CD4-positive, alpha-beta T cell treated with Interleukin-17A for 4 hours (primary cell): ENCODE measurements at regions not wholly inside any gene's neighbourhood (a gene's known extent, or its start where the extent isn't known, plus 50 kb on each side); places are given as distances from the start of the nearest gene placed in this dataset.

Source experiments
- DNase-seq: peaks from one replicate; pipeline ENCODE4 v3.0.0-alpha.2; 2020; ENCODE audit warnings: mixed read lengths

DNA sequence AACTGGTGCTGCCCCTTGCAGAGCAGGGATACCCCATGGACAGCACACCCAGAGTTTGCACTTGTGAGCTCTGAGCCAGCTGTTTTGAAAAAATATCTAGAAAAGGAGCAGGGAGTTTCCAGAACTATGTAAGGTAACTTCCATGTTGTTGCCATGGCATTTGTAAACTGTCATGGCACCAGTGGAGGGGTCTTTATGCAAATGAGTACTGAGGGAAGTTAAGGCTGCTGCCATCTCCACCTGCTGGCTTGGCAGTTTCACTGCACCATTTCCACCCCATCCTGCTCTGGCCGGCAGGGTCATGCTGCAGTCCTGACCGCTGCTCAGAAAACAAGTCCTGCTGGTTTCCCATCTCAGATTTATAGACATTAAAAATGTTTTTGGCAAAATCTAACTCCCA is 52.3 kb upstream of the SNTG2 start:
- DNase-seq: no peak

DNA sequence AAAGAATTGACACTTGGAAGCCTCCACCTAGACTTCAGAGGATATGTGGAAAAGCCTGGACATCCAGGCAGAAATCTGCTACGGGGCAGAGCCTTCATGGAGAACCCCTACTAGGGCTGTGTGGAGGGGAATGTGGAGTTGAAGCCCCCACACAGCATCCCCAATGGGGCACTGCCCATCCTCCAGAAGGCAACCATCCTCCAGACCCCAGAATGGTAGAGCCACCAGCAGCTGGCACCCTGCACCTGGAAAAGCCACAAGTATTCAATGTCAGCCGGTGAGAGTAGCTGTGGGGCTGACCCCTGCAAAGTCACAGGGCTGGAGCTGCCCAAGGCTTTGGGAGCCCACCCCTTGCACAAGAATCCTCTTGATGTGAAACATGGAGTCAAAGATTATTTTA is 53.6 kb upstream of the SNTG2 start:
- DNase-seq: no peak

DNA sequence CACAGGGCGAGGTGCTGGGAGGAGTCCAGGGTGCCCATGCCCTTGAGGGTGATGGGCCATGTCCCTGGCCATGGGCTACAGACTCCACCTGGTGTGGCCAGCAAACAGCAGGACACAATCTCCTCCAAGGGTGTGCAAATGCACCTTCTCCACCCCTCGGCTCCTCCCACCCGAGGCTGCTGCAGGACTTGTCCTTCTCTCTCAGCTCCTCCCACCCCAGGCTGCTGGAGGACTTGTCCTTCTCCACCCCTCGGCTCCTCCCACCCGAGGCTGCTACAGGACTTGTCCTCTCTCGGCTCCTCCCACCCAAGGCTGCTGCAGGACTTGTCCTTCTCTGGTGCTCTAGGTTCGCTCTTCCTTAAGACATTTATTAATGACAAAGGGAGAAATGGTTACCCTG is 57.3 kb upstream of the SNTG2 start:
- no peak for DNase-seq

- no peak for DNase-seq
These were observed 57.8 kb upstream of the SNTG2 start for GRCh38 chr2:892892-893291.

GRCh38 chr2:892401-892800 is 58.2 kb upstream of the SNTG2 start:
- DNase-seq: no peak

GRCh38 chr2:891734-892133 is 58.9 kb upstream of the SNTG2 start:
- no peak for DNase-seq

DNA sequence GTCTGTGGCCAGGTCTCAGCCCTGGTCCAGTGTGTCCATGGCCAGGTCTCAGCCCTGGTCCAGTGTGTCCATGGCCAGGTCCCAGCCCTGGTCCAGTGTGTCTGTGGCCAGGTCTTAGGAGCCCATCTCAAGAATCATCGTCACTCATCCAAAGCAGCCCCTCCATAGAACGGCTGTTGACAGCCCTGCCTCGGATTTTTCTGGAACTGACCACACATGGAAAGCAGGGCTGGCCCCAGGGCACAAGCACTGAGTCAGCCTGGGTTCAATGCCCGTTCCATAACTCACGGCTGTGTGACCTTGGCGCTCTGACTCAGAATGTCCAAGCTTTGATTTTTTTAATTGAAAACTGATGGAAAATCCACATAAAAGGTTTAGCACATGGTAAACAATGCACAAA is 59.9 kb upstream of the SNTG2 start:
- DNase-seq: no peak

DNA sequence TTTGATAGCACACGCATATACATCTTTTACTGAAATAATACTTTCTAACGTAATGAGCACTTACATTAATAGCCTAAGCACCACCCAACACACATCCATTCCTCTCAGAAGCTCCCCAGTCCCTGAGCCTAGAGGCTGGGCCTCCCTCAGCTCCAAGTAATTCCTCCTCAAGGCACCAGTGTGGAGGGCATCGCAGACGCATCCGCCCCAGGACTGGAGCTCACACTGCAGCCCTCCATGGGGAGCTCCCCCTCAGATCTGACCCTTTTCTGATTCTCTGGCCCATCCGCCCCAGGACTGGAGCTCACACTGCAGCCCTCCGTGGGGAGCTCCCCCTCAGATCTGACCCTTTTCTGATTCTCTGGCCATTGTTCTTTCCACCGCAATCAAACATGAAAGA is 60.4 kb upstream of the SNTG2 start:
- DNase-seq: no peak

GRCh38 chr2:888906-889566 is 61.6 kb upstream of the SNTG2 start:
- DNase-seq: no peak

DNA sequence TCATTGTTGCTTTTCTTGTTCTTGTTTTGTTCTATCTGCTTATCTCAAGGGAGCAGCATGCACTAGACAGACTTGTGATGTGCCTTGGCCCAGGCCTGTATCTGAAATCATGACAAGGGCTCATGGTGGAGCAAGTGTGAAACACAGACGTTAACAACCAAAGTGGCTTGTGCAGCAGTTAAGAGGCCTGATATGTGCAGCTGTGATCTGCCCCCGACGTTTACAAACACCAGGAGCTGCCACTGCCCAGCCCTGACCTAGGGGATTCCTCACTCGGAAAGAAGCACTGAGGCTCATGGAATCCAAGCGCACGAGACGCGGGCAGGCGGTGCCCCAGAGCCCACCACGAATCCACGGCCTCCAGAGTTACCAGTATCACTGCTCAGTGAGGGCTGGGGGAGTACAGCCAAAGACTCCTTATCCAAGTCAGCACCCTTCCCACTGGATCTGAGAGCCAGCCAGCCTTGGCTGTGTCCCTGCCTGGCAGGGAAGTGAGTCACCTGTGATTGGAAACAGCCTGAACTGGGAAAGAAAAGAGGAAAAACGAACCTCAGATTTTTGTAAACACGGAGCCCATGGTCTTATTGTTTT is 62.3 kb upstream of the SNTG2 start:
- no peak for DNase-seq

DNA sequence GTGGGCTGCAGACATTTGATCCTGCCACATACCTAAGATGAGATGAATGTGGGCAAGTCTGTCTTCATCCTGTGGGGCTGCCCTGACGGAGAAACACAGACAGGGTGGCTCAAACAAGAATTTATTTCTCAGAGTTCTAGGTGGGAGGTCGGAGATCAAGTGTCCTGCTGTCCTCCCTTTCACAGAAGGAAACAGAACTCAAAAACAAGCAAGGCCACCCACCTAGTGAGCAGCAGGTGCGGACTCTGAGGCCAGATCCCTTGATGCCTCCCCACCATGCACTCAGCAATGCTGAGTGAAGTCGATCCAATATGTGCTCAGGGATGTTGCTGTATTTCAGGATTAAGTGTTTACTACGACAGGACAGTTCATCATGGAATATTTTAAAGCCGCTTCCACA is 63.0 kb upstream of the SNTG2 start:
- DNase-seq: no peak

GRCh38 chr2:886072-887022 is 64.3 kb upstream of the SNTG2 start:
- DNase-seq: no peak

GRCh38 chr2:885230-886071 is 65.2 kb upstream of the SNTG2 start:
- DNase-seq: no peak

GRCh38 chr2:883803-884748 is 66.6 kb upstream of the SNTG2 start:
- no peak for DNase-seq

- no peak for DNase-seq
These were observed 67.3 kb upstream of the SNTG2 start for GRCh38 chr2:883260-883802.

DNA sequence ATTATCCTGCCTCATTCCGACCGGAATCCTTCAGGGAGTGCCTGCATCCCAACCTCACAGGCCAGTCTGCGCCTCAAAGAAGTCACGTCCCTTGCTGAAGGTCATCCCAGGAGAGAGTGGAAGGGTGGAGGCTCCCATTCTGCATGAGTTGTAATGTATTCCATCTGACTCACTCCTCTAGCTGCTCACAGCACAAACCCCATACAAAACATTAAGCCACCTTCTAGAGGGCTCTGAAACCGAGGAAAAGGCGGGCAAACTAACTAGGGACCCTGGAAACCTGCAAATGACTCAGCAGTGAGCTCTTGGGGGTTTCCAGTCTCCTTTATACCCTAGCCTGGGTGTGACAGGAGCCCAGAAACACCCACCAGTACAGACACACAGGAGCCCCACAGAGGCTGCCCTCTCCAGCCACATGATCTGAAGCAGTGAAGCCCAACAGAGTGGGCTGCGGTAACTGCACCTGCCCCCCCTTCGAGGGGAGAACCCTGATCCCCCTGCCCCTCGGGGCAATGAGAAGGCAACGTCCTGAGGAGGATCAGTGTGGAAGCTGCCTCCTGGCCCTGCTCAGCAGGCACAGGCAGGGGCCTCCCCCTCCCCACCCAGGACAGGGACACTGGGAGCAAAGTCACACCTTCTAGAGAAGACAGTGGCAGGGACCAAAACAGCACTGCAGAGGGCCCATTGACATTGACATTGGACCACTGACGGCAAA is 69.3 kb upstream of the SNTG2 start:
- DNase-seq: no peak

DNA sequence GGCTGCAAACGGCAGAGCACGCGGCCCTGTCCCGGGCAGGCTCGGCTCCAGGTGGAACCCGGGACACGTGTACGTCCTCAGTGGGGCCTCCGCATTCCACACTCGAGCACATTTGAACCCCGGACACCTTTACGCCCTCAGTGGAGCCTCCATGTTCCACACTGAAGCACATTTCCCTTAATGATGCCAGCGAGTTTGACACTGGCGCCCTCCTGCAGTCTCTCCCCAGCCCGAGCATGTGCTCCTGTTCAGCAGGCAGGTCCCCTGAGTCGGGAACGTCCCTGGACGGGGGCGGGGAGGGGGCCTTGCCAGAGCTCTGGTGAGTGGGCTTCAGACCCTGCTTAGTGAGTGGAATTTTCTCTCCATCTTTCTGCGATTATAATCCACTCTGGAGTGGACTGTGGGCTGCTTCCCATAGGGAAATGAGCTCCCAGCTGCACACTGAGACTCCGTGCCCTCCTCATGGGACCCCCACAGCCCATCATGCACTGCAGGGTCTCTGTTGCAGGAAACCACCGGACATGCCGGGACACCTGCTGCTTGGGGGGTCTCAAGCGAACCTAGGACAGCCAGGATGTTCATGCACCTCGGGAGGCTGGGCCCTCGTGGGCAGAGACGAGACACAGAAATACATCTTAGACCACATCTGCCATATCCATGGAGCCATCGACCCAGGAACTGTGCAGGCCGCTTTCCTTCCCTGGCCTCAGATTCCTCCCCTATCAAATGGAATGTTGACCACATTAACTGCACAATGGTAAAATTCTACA is 70.3 kb upstream of the SNTG2 start:
- no peak for DNase-seq

- no peak for DNase-seq
These were observed 71.1 kb upstream of the SNTG2 start for GRCh38 chr2:879540-879939.

DNA sequence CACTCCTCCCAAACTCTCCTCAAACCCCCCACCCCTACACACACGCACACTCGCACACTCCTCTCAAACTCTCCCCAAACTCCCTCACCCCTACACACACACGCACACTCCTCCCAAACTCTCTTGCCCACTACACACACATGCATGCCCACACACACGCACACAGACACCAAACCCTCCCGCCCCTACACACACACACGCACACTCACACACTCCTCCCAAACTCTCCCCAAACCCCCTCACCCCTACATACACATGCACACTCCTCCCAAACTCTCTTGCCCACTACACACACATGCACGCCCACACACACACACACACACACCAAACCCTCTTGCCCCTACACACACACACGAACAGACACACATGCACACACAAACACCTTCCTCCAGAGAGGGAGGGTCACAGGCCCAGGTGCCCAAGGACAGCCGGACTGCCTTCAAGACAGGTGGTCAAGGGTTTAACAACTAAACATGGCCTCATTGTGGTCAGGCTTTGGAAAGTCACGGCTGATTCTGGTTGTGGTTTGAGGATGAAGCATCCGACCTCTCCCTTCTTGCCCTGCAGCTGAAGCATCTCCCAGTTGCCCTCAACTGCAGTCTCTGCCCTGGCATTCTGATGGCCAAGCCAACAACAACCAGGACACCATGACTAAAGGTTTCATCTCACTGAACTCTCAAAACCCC is 72.3 kb upstream of the SNTG2 start:
- no peak for DNase-seq
